HG02588 (cell line): ENCODE measurements at regions not wholly inside any gene's neighbourhood (a gene's known extent, or its start where the extent isn't known, plus 50 kb on each side); places are given as distances from the start of the nearest gene placed in this dataset.
"Not testable (repeated sequence)": the region's sequence is repeated elsewhere in the genome, so short reads cannot be mapped to it uniquely, and the experiment has no call there.

Experiments
- ATAC-seq: cut with Tn5 transposase; IDR thresholded peaks from one replicate; pipeline ENCODE4 v1.9.1; 2021; ENCODE audit warnings: mild to moderate bottlenecking, moderate library complexity; ENCODE audit not compliant: unreplicated experiment

DNA sequence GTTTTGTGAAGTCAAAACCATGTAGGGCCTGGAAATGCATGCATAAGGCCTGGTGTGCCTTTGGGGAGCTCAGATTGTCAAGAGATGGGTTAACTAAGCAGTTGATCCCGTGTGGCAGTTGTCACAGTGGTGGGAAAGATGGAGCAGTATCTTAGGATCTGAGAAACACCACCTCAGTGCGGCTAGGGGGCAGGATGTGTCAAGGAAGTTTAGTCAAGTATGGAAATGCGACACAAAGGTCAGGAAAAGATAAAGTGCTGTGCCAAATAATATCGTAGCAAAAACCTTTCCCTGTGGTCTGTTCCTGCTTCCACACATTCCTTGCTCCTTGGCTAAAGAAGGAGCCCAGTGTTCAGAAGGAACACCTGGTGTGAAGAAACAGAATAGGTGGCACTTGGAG lies 396.4 kb downstream of the EDEM1 start:
- no peak for ATAC-seq

- ATAC-seq = no peak
Measured at GRCh38 chr3:5585085-5585484, 397.6 kb downstream of the EDEM1 start.

GRCh38 chr3:5606884-5607472 lies 419.5 kb downstream of the EDEM1 start:
- ATAC-seq = no peak

GRCh38 chr3:5607581-5607980 lies 420.1 kb downstream of the EDEM1 start:
- ATAC-seq = no peak

- ATAC-seq = not testable (repeated sequence)
Measured at GRCh38 chr3:5608971-5609370, 421.5 kb downstream of the EDEM1 start.

- ATAC-seq = no peak
Measured at GRCh38 chr3:5613599-5613998, 426.1 kb downstream of the EDEM1 start.

DNA sequence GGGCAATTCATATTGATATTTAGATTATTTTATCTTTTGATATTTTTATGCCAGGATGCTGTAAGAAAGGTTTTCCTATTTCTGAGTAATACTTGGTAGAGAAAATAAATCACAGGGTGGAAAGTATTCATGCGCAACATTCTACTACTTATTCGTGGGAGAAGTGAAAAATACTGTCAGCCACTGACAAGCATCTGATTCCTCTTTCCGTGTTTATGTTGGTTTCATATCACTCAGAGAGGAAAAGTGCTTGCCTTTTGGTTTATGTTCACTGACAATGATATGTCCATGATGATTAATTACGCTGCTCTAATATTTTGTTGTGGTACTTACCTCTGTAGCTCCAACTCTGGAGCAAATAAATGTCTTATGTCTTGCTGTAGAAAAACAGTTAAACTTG lies 429.4 kb downstream of the EDEM1 start:
- ATAC-seq = no peak

DNA sequence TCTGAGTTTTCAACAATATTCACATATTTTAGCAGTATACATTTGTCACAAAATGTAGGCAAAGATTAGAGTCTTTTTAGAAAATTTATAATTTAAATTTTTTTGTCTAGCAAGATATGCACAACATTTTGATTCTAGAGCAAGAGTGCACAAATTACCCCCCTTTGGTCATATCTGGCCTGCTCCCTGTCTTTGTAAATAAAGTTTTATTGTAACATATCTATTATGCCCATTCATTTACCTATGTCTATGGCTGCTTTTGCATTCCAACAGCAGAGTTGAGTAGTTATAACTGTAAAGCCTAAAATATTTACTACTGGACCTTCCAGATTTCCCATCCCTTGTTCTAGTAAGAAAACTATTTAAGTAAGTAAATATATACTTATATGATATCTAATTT lies 430.7 kb downstream of the EDEM1 start:
- ATAC-seq = no peak

DNA sequence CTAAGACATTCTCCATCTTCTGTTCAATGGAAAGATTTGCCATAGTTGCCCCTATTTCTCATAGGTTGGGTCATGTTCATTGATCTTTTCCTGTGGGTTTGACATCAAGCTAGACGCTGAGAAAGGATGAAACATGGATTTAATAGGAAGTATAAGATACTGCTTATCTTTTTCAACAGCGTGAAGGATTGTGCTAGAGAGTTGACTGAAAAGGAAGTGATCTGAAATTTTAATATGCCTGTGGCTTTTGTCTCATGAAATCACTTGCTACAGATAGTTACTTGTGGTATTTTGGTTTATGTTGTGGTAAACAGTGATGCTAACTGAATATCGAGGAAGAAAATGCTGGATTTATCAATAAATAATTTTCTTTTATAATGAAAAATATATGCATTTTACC lies 442.9 kb downstream of the EDEM1 start:
- no peak for ATAC-seq

GRCh38 chr3:5633960-5634359 lies 446.5 kb downstream of the EDEM1 start:
- no peak for ATAC-seq

DNA sequence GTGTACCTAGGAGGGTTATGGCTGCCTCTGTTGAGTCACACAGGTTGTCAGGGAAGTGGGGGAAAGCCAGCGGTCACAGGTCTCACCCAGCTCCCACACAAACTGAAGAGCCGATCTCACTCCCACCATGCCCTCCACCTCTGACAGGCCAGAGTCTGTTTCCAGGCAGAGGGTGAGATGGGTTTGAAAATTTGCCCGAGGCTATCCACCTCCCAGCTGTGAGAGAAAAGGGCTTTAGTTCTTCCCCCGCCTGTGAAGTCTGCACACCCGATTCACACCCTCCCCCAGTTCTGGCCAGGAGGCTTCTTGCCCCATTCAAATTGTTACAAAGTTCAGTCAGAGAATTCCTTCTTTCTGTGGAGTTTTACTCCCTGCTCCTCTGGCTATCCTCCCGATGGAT lies 446.9 kb downstream of the EDEM1 start:
- no peak for ATAC-seq

GRCh38 chr3:5635746-5636145 lies 448.2 kb downstream of the EDEM1 start:
- ATAC-seq = no peak

DNA sequence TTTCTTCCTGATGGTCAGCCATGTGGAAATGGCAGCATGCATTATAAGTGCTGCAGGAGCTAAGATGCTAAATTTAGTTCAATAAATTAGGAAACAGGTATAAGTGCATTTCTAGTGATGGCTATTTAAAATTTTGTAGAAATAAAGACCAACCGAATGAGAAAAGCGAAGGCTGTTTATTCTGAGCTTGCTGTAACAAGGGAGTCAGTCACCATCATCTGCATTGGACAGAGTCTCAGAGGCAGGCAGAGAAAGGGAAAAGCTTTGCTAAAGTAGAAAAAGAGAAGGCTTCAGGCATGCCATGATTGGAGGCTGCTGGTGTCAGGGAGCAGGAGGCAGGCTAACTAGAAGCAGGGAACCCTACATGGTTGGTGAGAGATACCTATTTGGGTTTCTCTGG lies 451.0 kb downstream of the EDEM1 start:
- no peak for ATAC-seq

DNA sequence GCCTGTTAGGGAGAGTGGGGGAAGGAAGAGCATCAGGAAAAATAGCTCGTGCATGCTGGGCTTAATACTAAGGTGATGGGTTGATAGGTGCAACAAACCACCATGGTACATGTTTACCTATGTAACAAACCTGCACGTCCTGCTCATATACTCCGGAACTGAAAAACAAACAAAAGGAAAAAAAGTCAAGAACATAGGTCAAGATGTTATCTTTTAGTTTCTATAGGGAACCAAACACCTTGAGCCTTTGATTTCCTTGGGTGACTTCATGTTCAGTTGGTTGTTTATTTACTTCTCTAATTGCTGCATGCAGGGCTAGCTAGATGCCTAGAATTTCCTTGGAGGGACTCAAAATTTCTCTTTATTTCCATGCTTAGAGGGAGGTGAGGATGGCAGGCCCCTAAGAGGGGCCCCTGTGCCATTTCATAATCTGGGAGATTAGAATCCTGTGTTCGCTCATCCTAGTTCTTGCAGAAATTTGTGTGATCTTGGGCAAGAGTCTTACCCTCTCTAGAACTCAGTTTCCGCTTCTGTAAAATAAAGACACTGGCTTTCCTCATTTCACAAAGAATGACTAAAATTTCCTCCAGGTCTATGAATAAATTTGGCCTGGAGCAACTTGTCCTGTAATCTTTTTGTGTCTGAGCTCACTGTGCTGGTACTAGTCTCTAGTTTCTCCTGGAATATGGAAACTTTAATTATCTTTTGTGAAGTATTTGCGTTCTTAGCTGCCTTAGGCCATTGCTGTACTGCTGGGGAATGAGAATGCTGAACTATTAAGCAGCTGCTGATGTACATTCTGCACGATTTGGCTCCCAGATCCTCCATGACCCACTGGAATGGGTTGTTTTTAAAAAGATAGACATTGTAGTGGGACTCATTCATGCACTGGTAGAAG lies 457.5 kb downstream of the EDEM1 start:
- ATAC-seq = no peak

DNA sequence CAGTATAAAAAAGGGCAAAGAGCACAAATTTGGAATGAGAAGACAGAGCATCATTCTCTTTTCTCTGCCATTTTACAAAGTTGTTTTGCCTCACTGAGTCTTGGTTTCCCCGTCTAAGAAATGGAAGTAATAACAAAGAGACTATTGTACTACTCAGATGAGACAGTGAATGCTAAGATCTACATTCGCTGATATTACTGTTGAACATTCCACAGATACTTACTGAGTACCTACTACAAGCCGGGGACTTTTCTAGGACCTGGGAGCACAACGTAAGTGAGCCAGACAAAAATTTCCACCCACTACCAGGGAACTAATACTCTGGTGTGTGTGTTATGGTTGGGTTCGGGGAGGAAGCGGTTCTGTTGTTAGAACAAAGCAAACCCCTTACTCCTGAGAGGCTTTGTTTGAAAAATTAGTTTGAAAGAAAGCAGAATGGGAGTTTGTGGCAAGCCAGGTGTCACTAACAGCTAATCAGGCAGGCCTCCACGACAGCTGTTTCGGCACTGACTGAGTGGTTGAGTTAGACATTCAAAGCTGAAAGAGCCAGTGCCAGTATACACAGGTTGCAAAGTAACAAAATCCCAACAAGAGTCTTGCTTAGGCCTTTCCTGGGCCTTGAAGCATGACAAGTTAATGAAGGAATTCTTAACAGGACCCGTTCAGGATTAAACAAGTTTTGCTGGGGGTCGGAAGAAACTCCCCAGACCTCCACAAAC lies 458.3 kb downstream of the EDEM1 start:
- ATAC-seq = no peak

DNA sequence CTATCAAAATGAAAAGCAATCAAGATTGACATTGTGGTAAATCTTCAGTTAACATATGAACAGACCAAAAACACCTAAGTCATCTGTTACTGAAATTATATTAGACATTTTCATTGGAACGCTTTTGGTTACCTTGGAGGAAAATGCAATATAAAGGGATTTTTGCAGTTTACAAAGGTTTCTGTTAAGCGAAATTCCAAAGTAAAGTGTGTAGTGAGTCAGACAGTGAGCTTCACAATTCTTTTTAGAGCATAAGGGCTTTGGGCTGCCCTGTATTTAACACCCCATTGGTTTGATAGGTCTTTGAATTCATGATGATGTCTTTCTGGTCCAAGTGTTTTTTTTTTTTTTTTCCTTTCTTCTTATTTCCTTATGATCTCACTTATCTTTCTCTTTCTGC lies 462.8 kb downstream of the EDEM1 start:
- ATAC-seq = no peak

- ATAC-seq = no peak
Measured at GRCh38 chr3:5651351-5651750, 463.8 kb downstream of the EDEM1 start.

DNA sequence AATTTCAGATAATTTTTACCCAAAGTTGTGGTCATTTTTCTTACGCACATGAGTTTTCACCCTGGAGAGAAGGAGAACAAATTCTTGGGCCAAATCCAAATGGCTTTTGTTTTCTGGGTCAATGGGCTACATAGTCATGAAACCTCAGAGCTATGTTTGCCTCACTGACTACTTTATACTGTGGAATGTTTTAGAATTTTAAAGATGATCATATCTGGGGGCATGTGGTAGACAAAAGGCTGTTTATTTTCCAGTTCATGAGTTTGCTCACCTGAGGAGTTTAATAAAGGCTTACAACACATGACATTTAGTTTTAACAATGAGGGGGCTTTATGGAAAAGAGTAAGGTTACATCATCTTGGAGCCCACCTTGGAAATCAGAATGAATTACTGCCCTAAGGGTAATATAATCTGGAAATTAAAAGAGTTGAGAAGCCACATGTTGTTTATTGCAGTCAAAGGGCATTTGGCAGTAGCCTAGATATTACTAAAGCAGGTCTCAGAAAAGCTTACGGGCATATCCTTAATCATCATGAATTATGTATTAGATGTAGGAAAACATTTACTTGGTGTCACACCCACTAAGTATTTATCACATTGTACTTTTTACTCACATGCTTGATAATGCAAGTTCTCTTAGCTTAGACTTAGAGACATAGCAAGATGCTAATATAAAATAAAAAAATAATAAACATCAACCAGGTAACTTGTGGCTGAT lies 466.1 kb downstream of the EDEM1 start:
- no peak for ATAC-seq

DNA sequence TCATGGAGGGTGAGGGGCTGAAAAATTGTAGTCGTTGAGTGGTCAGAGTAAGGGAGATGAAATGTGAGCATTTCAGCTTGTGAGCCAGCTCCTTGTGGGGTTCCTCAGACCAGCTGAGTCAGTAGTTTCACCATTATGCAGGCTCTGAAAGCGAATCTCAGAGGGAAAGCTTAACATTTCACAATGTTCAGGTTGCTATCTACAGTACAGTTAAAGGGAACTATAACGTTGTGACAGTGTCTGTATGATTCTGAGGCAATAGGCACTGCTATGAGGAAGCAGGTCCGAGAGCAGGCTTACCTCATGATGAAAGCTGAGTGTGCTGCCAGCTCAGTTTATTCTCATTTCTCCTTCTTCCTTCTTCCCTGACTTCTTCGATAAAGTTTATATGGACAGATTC lies 469.6 kb downstream of the EDEM1 start:
- ATAC-seq = no peak

DNA sequence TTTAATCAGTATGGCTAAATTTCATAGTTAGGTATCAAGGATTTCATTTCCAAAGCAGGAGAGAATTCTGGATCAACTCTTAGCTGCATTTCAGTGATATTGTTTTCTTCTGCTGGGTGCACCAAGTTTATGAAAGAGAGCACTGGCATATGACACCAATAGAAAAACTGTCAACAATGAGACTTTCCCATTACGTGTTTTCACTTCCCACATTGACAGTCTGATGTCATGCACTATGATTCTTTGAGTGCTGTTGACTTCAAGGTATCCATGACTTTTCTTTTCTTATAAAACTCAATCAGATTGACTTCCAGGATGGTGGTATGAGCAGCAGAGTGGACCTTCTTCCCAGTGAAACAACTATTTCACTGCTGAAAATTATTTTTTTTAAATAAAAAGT lies 476.1 kb downstream of the EDEM1 start:
- ATAC-seq = no peak

DNA sequence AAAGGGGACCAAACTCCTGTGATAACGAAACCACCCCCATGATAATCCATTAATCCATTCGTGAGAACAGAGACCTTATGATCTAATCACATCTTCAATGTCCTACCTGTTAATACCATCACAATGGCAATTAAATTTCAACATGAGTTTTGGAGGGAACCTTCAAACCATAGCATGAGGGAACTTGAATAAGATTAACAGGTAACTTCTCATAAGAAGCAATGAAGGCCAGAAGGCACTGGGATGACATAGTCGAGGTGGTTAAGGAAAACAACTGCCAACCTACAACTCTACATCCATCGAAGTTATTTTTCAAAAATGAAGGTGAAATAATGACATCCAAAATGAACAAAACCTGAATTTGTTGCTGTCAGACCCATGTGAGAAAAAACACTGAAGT lies 478.9 kb downstream of the EDEM1 start:
- no peak for ATAC-seq
